Breast epithelium (tissue), 3 donors: ENCODE measurements at regions not wholly inside any gene's neighbourhood (a gene's known extent, or its start where the extent isn't known, plus 50 kb on each side); places are given as distances from the start of the nearest gene placed in this dataset.

Source experiments
- POLR2A ChIP-seq: fragments of 450-650 bp; IDR thresholded peaks from one replicate; pipeline ENCODE4 v1.6.1; 2016; ENCODE audit warnings: antibody characterized with exemption, mild to moderate bottlenecking, moderate library complexity
- TF ChIP-seq, protein P1 (sequence below), 3 donors: fragments of 450-650 bp; IDR thresholded peaks; one replicate each; pipeline ENCODE4 v1.5.1; 2016 to 2017; ENCODE audit warnings: antibody characterized with exemption in 3 of 3, mild to moderate bottlenecking in 3 of 3, moderate library complexity in 3 of 3

DNA sequence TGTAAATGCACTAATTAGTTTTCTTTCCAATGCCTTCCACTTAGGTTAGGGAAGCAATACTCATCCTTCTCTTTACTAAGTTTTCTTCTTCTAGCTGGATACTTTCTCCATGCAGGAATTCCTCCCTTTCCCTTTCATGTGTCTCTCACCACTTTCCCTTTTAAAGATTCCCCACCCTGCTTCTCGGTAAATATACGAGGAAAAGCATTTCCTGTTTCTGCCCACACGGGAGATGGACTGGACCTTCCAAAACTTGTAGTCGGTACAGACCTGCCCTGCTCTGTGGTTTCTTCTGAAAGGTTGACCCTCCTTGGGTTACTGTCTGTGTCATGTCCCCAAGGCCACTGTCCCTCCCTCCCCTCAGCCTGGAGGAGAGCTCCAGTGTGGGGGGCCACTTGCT lies 58.9 kb upstream of the LYZL2 start:
- TF ChIP-seq, protein P1, sequence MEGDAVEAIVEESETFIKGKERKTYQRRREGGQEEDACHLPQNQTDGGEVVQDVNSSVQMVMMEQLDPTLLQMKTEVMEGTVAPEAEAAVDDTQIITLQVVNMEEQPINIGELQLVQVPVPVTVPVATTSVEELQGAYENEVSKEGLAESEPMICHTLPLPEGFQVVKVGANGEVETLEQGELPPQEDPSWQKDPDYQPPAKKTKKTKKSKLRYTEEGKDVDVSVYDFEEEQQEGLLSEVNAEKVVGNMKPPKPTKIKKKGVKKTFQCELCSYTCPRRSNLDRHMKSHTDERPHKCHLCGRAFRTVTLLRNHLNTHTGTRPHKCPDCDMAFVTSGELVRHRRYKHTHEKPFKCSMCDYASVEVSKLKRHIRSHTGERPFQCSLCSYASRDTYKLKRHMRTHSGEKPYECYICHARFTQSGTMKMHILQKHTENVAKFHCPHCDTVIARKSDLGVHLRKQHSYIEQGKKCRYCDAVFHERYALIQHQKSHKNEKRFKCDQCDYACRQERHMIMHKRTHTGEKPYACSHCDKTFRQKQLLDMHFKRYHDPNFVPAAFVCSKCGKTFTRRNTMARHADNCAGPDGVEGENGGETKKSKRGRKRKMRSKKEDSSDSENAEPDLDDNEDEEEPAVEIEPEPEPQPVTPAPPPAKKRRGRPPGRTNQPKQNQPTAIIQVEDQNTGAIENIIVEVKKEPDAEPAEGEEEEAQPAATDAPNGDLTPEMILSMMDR (IDR thresholded peaks at IDR 0.05): no peak
- TF ChIP-seq POLR2A: no peak
